ENCODE measurements at regions not wholly inside any gene's neighbourhood (a gene's known extent, or its start where the extent isn't known, plus 50 kb on each side); places are given as distances from the start of the nearest gene placed in this dataset.

DNA sequence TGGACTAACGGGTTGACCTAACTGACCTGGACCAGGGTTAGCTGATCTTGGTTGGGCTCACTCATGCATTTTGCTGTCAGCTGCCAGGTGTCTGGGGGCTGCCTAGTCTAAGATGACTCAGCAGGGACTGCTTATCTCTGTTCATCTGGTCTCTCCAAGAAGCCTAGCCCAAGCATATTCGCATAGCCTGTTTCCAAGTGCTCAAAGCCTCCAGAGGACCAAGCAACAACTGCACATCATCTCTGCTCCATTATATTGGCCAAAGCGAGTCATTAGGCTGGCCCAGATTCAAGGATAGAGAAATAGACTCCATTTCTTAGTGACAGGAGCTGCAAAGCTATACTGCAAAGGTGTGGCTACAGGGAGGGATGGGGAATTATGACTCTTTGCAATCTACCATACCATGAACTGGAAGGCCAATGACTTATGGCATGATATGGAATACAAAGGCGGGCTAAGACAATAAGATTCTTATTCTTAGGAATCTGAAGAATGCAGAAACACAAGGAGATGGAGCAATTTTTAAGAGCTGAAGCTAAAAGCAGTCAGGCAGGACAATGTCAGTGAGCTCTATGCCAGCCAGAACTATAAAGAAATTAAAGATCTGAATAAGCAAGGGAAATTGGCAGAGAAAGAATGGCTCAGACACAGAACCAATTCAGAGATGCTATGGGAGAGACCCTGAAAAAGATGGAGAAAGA is 194.6 kb upstream of the FSCB start:
- peak; percentile 1 for DNase-seq

DNA sequence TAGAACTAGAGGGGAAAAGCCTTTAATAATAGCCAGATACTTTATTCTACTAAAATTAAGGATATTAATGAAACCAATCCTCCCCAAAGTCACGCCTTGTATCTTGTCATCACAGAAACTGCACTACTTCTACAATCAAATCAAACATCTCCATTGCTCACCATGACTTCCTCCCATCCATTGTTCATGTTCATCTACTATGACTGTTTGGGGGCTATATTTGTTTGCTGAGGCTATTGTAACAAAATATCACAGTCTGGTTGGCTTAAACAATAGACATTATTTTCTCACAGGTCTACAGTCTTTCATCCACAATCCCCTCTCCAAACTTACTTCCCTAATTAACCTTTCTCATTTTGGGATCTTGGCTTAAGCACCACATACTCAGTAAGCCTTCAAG is 193.6 kb upstream of the FSCB start:
- no peak for DNase-seq

DNA sequence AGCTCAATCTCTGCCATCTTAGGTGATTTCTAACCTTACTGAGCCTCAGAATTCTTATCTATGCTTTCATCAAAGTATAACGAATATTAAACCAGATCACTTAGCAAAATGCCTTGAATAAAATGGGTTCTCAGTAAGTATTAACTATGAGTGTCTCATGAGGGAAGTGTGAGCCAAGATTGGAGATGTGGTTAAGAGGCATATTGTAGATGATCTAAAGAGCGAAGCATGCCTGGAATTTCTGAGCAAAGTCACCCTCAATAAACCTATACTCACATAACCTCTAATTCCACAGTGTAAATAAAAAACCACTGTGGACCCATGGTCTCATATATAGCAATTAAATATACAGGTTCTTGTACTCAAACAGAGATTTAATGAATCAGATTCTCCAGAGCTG is 193.1 kb upstream of the FSCB start:
- DNase-seq = peak; percentile 20

DNA sequence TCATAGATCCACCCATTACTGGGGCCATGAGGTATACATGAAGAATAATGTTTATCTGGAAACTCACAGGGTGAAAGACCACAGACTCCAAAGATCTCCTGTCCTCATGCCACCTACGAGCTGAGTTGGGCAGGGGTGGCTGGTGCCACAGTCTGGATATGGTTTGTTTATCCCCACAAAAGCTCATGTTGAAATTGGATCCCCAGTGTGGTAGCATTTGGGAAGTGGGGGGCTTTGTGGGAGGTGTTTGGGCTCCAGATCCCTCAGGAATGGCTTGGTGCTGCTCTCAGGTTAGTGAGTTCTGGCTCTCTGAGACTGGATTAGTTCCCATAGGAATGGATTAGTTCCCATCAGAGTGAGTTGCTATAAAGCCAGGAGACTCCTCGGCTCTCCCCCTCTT is 192.3 kb upstream of the FSCB start:
- no peak for DNase-seq

DNA sequence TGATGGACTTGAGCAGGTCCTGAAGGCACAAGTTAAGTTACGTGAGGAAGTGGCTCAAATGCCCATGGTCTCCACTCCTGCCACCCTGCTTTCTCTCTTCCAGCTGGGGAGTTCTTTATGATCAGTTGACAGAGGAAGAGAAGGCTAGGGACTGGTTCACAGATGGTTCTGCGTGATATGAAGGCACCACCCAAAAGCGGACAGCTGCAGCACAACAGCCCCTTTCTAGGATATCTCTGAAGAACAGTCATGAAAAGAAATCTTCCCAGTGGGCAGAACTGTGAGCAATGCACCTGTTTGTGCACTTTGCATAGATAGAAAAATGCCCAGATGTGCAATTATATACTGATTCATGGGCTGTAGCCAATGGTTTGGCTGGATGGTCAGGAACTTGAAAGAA is 162.4 kb upstream of the FSCB start:
- DNase-seq = no peak

DNA sequence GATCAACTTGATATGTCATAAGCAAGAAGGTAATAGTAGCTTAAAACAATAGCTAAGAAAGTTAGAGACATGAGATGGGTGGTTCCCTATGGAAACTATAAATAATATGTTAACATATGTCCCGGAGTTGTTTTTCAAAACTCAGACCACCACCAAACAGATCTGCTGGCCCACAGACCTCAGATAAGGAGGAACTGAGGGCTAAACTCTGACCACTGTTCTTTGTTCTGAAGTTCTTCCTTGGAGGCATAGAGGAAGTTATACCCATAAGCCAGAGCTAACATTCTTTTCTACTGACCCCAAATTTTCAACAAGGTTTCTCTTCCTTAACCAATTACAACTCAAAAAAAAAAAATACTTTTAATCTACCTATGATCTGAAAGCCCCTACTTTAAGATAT is 156.1 kb upstream of the FSCB start:
- DNase-seq = no peak

DNA sequence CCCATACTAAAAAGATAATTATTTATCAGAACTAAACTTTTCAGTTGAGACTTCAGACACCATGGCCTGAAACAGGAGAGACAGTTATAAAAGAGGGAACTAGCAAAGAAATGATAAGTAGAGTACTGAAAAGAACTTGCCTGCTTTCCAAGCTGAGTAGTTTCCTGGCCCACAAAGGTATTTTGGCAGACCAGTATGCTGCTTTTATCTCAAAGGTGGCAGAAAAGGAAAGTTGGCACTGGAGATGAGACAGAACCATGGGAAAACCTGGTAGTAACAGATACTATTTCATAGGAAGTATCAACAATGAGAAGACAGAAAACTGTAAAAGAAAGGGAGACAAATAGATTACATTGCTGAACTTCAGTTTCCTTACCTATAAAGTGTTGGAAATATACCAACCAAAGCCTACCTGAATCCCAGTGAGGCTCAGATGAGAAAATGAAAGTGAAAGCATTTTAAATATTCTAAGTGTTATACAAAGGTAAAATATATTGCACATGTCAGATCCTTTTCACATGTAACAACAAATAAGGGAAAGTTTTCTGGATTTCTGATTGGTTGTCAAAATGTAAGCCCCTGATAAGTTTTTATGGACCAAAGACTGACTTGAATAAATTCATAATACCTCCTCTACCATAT is 155.3 kb upstream of the FSCB start:
- DNase-seq = no peak

DNA sequence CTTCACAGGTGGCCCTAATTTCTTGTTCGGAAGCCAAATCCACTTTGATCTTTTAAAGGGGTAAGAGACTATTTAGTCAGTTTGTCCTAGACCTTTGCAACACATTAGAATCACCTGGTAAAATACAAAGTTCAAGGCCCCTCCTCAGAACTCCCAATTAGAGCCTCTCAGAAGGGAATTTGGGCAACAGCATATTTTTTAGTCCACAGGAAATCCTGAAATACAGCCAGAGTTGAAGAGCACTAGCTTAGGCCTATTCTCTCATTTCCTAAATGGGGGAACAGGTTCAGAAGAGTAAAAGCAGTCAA is 151.3 kb upstream of the FSCB start:
- no peak for DNase-seq

DNA sequence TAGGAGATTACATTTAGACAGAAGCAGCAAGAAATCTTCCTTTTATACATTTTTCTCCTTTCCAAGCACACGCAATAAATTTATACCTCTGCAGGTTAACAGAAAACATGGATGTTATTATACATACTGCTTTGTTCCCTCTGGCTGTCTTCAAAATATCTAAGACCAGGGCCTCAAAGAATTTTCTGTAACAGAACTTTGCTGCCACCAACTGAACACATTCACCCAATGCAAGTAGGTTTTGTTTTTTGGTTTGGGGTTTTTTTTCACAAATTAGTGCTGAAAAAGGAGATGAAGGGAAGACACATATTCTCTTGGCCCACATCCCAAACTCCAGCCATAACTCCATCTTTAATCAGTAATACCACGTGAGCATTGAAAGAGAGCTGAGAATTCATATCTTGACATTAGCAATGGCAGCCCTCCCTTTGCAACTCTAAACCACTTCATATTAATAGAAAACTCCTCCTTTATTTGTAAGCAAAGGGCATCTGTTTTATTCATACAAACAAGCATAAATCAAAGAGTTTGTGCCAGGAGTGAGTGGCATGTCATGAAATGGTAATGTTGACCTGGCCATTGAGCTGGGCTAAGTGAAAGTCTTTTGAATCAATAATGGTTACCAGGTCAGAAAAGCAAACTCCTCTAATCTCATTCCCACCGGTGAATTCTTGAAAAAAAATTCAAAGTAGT is 150.8 kb upstream of the FSCB start:
- no peak for DNase-seq

DNA sequence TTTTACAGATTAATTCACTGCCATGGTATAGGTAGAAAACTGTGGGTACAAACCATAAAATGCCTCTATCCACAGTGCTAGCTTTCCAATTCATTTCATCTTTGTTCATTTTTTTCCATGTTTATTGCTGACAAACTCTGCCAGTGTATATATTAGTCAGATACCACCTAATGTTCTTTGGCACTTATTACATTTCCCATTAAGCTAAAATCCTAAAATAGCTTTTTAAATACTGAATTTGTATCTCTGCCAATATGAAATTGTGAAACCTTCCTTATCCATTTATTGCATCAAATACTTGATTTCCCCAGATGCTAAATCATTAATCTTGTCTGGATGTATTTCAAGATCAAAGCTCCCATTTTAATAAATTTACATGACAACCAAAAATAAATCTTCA is 150.1 kb upstream of the FSCB start:
- DNase-seq = no peak

DNA sequence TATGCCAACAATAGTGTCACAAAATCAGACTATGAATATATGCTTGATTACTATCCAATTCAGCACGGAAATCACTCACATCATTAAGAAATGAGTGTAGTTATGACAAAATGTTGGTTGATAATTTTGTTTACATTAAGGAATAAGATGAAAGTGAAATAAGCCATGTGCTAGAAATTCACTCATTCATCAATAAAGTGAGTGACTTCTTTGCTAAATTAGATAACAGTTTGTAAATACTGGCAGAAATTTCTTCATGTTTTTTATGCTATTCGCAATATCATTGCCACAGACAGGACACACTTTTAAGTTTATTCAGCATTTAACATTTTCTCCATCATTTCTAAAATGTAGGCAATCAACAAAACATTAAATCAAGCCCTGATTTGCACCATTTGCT is 147.5 kb upstream of the FSCB start:
- no peak for DNase-seq

DNA sequence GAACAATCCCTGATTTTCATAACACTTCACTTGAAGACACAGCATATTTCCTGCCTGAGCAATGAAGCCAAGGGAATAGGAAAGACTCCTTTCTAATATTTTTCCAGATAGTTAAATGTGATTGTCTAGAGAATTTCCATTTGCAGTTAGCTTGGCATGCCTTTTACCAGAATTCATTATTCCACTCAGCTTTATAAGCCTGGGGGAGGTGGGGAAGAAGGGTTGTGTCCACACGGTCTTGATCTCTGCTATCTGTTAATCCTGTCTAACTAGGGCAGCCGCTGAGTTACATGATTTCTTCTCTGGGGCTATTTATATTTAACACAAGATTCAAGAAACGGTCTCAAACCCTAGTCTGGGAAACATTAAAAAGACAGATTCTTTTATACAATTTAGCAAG is 146.6 kb upstream of the FSCB start:
- no peak for DNase-seq

DNA sequence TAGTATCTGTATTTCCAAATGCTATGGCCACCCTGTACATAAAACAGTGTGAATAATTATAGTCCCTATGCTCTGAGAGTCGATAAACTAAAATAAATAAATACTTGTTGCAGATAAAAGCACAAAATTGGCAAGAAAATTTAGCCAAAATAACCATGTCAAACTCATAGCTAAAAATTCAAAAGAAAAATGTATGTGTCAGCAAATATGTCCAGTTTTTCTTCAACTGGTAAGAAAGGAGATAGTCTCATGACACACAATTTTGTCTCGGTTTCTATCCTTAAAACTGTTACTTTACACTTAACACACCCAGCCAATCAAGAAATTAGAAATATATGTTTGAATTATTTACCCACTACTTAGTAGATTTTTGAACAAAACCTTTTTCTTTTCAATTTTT is 145.6 kb upstream of the FSCB start:
- no peak for DNase-seq

DNA sequence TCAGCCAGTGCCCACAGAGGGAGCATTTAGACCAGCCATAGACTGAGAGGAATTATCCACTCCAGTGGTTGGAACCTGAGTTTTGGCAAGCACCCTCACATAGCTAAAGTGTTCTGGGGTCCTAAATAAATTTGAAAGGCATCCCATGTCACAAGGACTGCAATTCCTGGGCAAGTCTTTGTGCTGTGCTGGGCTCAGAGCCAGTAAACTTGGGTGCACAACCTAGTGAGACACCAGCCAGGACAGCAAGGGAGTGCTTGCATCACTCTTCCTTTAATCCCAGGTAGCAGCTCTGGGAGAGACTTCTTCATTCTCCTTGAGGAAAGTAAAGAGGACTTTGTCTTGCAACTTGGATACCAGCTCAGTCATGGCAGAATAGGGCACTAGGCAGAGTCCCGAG is 142.0 kb upstream of the FSCB start:
- DNase-seq = no peak

DNA sequence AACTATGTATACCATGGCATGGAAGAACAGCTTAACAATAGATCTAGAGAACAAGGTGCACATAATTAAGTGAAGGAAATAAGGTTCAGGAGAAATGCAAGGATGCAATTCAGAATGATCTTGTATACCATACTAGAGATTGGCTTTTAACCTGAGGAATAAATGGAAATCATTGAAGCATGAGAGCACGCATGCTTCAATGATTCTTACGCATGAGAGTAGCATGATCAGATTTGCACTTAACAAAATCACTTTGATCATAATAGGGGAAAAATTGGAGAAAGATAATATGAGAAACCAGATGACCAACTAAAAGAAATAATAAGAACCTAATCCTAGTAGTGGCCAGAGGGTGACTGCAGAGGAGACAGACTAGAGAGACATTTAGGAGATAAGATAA is 133.3 kb upstream of the FSCB start:
- no peak for DNase-seq

DNA sequence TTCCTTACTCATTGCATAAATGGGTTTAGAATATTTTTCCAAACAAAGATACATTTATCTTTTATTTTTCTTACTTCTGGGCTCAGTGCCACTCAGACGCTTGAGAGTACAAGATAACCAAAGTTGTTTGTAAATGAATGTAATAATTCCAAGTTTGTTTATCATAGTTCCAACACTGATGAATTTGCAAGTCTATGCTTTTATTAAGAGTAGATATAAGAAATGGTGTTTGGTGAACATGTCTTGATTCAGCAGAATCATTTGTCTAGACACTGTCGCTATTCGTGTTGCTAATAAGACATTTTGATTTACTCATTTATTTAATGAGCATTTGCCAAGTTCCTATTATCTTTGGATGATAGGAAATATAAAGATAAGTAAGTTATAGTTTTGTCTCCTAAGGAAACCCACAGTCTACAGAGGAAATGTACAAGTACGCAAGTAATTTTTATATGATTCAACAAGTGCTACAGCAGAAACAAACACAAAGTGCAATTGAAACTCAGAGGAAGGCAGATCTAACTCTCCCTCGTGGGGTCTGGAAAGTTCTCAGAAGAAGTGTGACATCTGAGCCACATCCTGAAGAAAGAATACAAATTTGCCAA is 132.8 kb upstream of the FSCB start:
- no peak for DNase-seq

DNA sequence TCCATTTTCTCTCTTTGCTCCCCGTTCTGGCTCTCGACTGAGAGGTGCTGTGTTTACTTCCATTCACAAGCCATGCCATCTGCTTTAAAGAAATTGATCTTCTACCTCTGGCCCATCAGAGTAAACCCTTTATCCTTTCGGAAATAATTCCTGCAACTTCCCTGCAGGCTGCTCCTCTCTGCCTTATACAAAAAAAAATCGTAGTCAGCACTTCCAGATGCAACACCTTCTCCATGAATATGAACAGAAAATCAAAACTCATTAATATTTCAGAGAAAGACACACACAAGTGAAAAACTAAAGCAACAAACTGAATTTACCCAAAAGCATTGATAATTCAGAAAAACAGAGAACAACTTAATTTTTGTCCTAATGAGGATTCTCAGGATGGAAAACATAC is 127.6 kb upstream of the FSCB start:
- DNase-seq = no peak

DNA sequence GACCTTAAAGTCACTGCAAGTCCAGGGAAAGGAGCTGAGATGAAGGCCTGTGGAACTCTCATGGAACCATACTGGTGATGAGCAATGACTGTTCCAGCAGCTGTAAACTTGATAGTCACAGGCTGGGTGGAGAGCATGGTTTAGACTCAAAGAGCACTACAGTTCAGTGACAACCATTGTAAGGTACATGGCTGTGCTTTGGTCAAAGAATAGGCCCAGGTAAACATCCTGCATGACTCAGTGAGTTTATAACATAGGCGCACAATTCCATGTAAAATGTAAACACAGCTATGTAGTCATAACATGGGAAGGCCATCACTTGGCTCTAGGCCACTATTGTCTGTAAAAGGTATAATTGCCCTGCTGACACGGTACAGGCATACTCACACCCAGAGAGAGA is 119.3 kb upstream of the FSCB start:
- DNase-seq = no peak

DNA sequence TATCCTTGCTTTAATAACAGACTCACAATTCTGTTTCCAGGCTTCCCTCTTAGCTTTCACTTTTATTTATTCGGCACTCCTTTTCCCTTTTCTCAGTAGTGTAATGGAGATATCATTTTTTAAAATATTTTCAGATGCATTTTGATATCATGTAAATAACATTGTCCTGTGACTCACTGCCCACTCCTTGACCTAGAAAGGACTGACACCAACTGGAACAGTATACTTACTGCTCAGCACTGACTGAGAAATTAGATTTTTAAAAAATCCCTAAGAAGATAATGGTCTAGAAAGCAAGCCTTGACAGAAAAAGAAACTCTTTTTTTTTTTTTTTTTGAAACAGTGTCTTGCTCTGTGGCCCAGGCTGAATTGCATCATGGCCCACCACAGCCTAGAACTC is 118.0 kb upstream of the FSCB start:
- DNase-seq = no peak

DNA sequence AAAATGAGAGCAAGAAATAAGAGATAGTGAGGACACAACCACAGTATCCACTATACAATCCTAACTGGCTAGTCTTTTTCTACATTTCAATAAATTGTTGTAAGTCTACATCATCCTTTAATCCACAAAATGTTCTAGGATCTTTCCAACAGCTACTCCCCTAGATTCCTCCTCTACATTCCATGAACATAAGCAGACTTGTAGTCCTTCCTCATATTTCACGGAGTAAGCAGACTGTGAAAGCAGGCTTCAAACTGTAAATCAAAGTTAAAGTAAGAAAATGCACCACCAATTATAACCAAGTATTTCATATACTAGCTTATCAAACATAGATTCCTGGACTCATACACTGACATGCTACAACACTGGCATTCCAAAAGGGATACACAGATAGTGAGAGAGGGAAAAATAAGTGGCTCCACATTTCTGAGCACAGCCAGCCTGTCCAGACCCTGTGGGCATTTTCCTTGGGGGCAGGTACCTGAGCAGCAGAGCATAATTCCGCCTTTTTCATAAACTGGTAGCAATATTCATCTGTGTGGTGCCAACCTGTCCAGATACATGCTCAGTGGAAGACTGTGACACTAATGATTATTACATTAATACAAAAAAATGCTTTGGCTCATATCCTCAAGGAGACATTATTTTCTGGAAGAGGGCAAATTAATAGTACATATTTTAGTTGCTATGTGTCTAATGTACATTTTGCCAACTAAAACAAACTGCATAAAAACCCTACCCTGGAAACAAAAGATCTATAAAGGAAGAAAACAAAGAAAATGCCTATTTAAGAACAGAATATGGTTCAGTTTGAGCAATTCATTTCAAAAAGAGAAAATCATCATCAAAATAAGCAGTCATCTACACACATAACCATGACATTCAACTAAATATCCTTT is 113.3 kb upstream of the FSCB start:
- peak; percentile 5 for DNase-seq

DNA sequence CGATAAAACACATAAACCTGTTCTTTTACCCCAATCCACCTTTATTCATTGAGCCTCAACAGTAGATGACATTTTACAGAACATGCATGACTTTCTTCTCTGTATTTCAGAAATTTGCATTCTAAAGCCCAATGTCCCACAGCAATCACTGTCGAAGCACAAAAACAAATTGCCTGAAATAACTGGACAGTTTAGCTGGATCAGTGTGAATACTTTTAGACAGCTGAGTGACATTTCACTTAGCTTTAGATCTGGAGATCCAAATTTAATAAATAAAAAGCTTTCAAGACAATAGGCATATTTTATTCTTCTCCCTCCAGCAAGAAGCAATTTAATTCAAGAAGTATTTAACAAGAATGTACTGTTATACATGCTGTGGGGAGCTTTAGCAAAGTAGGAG is 109.1 kb upstream of the FSCB start:
- no peak for DNase-seq

DNA sequence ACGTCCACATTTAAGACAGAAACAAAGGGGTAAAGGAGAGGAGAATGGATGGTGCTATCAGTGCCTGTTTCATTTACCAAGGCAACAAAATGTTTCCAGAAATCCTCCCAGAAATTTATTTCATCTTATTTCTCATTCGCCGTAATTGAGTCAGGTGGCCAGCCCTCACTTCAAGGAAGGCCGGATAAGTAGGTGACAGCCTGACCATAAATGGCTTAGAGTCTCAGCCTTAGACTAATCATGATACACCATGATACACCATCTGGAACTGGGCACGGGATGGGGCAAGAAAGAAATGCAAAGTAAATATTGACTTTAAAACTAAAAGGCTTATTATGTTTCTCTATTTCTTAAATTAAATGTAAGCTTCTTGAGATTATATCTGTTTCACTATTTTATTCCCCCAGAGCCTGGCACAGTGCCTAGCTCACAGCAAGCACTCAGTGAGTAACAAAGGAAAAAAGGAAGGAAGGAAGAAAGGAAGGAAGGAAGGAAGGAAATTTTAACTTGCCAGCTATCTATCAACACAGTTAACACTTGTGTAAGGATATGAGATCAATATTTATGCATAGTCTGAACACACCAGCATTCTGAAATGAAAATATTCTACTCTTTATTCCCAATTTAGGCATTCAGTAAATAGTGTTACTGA is 106.1 kb upstream of the FSCB start:
- DNase-seq = no peak

Data from fibroblast of skin of scalp (primary cell).